ENCODE measurements at regions not wholly inside any gene's neighbourhood (a gene's known extent, or its start where the extent isn't known, plus 50 kb on each side); places are given as distances from the start of the nearest gene placed in this dataset.

GRCh38 chr2:181380581-181380980 is 76.6 kb upstream of the ITGA4 start:
- H3K4me3 ChIP-seq (replicated peaks; ENCODE audit: low read depth, low read length): no peak overlapping the region
- no peaks in the 10 kb centered on the region for H3K27me3 ChIP-seq (replicated peaks; ENCODE audit: control insufficient read depth, insufficient read depth, low read length)
- TF ChIP-seq, protein P1, sequence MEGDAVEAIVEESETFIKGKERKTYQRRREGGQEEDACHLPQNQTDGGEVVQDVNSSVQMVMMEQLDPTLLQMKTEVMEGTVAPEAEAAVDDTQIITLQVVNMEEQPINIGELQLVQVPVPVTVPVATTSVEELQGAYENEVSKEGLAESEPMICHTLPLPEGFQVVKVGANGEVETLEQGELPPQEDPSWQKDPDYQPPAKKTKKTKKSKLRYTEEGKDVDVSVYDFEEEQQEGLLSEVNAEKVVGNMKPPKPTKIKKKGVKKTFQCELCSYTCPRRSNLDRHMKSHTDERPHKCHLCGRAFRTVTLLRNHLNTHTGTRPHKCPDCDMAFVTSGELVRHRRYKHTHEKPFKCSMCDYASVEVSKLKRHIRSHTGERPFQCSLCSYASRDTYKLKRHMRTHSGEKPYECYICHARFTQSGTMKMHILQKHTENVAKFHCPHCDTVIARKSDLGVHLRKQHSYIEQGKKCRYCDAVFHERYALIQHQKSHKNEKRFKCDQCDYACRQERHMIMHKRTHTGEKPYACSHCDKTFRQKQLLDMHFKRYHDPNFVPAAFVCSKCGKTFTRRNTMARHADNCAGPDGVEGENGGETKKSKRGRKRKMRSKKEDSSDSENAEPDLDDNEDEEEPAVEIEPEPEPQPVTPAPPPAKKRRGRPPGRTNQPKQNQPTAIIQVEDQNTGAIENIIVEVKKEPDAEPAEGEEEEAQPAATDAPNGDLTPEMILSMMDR (IDR thresholded peaks at IDR 0.05; ENCODE audit: insufficient read depth, low read length, poor library complexity, severe bottlenecking): no peak
- DNase-seq (ENCODE audit: extremely low read depth, insufficient read length): no peak
- no peaks in the 10 kb centered on the region for H3K36me3 ChIP-seq (ENCODE audit: control insufficient read depth, insufficient read depth, low read length)

DNA sequence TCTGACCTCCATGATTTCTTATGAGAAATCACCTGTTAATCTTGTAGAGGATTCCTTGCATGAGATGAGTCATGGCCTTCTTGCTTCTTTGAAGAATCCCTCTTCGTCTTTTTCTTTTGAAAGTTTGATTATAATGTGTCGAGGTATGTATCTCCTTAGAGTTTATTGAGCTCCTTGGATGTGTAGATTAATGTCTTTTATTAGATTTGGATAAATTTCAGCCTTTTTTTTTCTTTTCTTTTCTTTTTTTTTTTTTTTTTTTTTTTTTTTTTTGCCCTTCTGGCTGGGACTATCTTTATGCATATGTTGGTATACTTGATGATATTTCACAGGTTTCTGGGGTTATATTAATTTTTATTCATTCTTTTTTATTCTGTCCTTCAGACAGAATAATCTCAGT is 72.3 kb upstream of the ITGA4 start:
- H3K4me3 ChIP-seq (replicated peaks; ENCODE audit: low read depth, low read length): no peak overlapping the region
- H3K36me3 ChIP-seq (ENCODE audit: control insufficient read depth, insufficient read depth, low read length): no peaks in the 10 kb centered on the region
- TF ChIP-seq, protein P1 (IDR thresholded peaks at IDR 0.05; ENCODE audit: insufficient read depth, low read length, poor library complexity, severe bottlenecking): no peak
- H3K27me3 ChIP-seq (replicated peaks; ENCODE audit: control insufficient read depth, insufficient read depth, low read length): no peaks in the 10 kb centered on the region
- no peak for DNase-seq (ENCODE audit: extremely low read depth, insufficient read length)

- Histone ChIP-seq H3K4me3 (replicated peaks; ENCODE audit: low read depth, low read length) (no peak overlapping the region), H3K27me3 (replicated peaks; ENCODE audit: control insufficient read depth, insufficient read depth, low read length) (no peaks in the 10 kb centered on the region), H3K36me3 (ENCODE audit: control insufficient read depth, insufficient read depth, low read length) (no peaks in the 10 kb centered on the region)
- no peak for DNase-seq (ENCODE audit: extremely low read depth, insufficient read length)
- TF ChIP-seq, protein P1 (IDR thresholded peaks at IDR 0.05; ENCODE audit: insufficient read depth, low read length, poor library complexity, severe bottlenecking): no peak
These were observed 67.7 kb upstream of the ITGA4 start for GRCh38 chr2:181389524-181389923.

DNA sequence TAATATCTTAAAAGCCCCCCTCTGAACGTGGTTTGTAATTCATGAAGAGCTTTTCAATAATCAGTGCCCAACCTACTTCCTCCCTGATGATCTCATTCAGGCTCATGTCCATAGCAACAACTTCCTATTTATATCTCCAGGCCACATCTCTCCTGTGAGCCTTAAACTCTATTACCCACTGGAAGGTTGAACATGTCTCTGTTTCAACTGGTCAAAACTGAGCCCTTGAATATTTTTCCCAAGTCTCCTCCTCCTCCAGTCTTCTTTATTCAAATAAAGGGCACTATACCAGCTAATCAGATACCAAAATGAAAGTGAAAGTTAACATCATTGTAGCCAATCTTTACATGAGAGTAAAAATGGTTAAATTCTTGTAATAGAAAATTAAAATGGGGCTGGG is 63.7 kb upstream of the ITGA4 start:
- TF ChIP-seq, protein P1 (IDR thresholded peaks at IDR 0.05; ENCODE audit: insufficient read depth, low read length, poor library complexity, severe bottlenecking): no peak
- Histone ChIP-seq H3K27me3 (replicated peaks; ENCODE audit: control insufficient read depth, insufficient read depth, low read length) (no peaks in the 10 kb centered on the region), H3K36me3 (ENCODE audit: control insufficient read depth, insufficient read depth, low read length) (no peaks in the 10 kb centered on the region), H3K4me3 (replicated peaks; ENCODE audit: low read depth, low read length) (no peak overlapping the region)
- no peak for DNase-seq (ENCODE audit: extremely low read depth, insufficient read length)

- DNase-seq (ENCODE audit: extremely low read depth, insufficient read length): no peak
- H3K36me3 ChIP-seq (ENCODE audit: control insufficient read depth, insufficient read depth, low read length): no peaks in the 10 kb centered on the region
- H3K27me3 ChIP-seq (replicated peaks; ENCODE audit: control insufficient read depth, insufficient read depth, low read length): no peaks in the 10 kb centered on the region
- TF ChIP-seq, protein P1 (IDR thresholded peaks at IDR 0.05; ENCODE audit: insufficient read depth, low read length, poor library complexity, severe bottlenecking): no peak
- H3K4me3 ChIP-seq (replicated peaks; ENCODE audit: low read depth, low read length): no peak overlapping the region
These were observed 62.3 kb upstream of the ITGA4 start for GRCh38 chr2:181394741-181395437.

DNA sequence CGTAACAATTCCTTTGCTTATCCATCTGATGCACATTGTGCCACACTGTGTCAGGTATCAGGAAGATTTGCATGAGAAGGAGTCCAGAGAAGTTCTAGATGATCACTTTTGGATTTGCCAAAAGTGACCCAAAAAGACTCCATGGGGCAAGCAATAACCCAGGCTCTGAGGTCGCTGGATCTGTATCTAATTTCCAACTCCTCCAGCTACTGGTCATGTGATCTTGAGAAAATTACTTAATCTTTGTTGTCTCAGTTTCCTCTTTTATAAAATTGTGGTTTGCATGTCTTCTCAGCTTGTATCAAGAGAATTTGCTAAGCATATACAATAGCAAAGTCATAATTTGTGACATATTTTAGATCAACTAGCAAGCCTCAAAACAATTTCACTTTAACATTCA is 61.3 kb upstream of the ITGA4 start:
- no peak overlapping the region for H3K4me3 ChIP-seq (replicated peaks; ENCODE audit: low read depth, low read length)
- no peaks in the 10 kb centered on the region for H3K27me3 ChIP-seq (replicated peaks; ENCODE audit: control insufficient read depth, insufficient read depth, low read length)
- H3K36me3 ChIP-seq (ENCODE audit: control insufficient read depth, insufficient read depth, low read length): no peaks in the 10 kb centered on the region
- no peak for DNase-seq (ENCODE audit: extremely low read depth, insufficient read length)
- TF ChIP-seq, protein P1 (IDR thresholded peaks at IDR 0.05; ENCODE audit: insufficient read depth, low read length, poor library complexity, severe bottlenecking): no peak
